Neutrophil (primary cell): ENCODE measurements at regions not wholly inside any gene's neighbourhood (a gene's known extent, or its start where the extent isn't known, plus 50 kb on each side); places are given as distances from the start of the nearest gene placed in this dataset.

ENCODE experiments used
- H3K27ac ChIP-seq: fragments of 200-600 bp; sonication (generic); 2 replicates; pipeline ENCODE4 v1.5.1; 2016; ENCODE audit warnings: mild to moderate bottlenecking, moderate library complexity
- H3K27me3 ChIP-seq: fragments of 200-600 bp; sonication (generic); 2 replicates; pipeline ENCODE4 v1.6.0; 2016; ENCODE audit warnings: mild to moderate bottlenecking
- H3K36me3 ChIP-seq: fragments of 200-600 bp; sonication (generic); 2 replicates; pipeline ENCODE4 v1.5.1; 2017
- H3K4me1 ChIP-seq, 2 experiments: fragments of 200-600 bp in 1 of 2; sonication (generic) in 1 of 2; 1 replicate in 1 of 2; 2 replicates in 1 of 2; pipeline versions ENCODE4 v1.5.1 to v1.6.1; 2013 to 2016; ENCODE audit warnings: low read depth in 1 of 2, low read length in 1 of 2, mild to moderate bottlenecking in 1 of 2, moderate library complexity in 1 of 2; ENCODE audit not compliant: control insufficient read depth in 1 of 2, insufficient read depth in 1 of 2
- H3K4me3 ChIP-seq, 2 experiments: fragments of 200-600 bp in 1 of 2; sonication (generic) in 1 of 2; 1 replicate in 1 of 2; 2 replicates in 1 of 2; pipeline ENCODE4 v1.5.1; 2013 to 2016; ENCODE audit warnings: low read depth in 1 of 2, low read length in 1 of 2, mild to moderate bottlenecking in 1 of 2, moderate library complexity in 1 of 2
- H3K9me3 ChIP-seq: fragments of 200-600 bp; sonication (generic); 2 replicates; pipeline ENCODE4 v1.5.1; 2016
- CTCF ChIP-seq: fragments of 200-600 bp; sonication (generic); IDR thresholded peaks from 2 replicates; pipeline ENCODE4 v1.5.1; 2016; ENCODE audit warnings: antibody characterized with exemption

DNA sequence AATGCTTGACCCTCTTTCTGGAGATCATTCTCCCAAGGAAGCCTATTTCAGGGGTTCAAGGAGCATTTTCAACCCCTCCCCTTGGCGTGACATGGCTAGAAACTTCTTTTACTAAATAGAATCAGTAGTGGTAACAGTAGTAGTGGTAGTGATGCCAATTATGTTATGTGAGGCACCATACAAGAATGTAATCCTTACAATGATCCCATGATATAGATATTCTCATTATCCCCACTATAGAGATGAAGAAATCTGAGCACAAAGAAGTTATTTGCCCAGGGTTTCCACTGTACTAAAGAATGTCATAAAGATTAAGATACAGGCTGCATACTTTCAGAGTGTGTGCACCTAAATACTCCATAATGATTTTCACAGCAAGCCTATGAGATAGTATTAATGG is 155.4 kb upstream of the CLINT1 start:
- Histone ChIP-seq H3K27me3 (peaks cover 30% of the 10 kb centered on the region), H3K9me3 (no peaks in the 10 kb centered on the region)
- TF ChIP-seq CTCF = no peak

DNA sequence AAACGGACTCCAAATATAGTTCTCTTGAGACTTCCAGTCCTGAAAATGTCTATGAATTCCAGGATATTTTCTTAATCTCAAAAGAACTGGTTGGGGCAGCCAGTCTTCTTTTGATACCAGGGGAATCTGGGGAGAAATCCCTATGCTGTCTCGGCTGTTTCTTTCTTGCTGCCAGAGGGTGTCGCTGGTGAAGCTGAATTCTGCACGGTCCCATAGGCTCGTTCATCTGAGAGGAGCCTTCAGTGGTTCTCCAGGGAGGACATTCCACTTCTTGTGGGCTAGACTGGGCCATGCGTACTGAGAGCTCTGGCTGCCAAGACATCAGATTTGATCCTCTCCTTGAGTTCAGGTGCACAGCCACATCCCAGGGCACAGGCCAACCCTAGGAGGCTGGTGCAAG is 155.0 kb upstream of the CLINT1 start:
- no peaks in the 10 kb centered on the region for H3K4me1 ChIP-seq
- no peak for TF ChIP-seq CTCF
- peaks cover 30% of the 10 kb centered on the region for H3K27me3 ChIP-seq
- no peaks in the 10 kb centered on the region for H3K36me3 ChIP-seq
- H3K9me3 ChIP-seq = no peaks in the 10 kb centered on the region
- H3K27ac ChIP-seq = no peak overlapping the region
- no peak overlapping the region for H3K4me3 ChIP-seq

More for the DNA sequence above, 155.4 kb upstream of the CLINT1 start:
- Histone ChIP-seq H3K36me3 (no peaks in the 10 kb centered on the region), H3K4me1 (no peaks in the 10 kb centered on the region), H3K27ac (no peak overlapping the region), H3K4me3 (no peak overlapping the region)

GRCh38 chr5:158013303-158013702 is 154.4 kb upstream of the CLINT1 start:
- no peaks in the 10 kb centered on the region for H3K9me3 ChIP-seq
- H3K4me1 ChIP-seq = no peaks in the 10 kb centered on the region
- H3K4me3 ChIP-seq = no peak overlapping the region
- H3K27ac ChIP-seq = no peak overlapping the region
- TF ChIP-seq CTCF = no peak
- H3K27me3 ChIP-seq = peaks cover 30% of the 10 kb centered on the region
- no peaks in the 10 kb centered on the region for H3K36me3 ChIP-seq

DNA sequence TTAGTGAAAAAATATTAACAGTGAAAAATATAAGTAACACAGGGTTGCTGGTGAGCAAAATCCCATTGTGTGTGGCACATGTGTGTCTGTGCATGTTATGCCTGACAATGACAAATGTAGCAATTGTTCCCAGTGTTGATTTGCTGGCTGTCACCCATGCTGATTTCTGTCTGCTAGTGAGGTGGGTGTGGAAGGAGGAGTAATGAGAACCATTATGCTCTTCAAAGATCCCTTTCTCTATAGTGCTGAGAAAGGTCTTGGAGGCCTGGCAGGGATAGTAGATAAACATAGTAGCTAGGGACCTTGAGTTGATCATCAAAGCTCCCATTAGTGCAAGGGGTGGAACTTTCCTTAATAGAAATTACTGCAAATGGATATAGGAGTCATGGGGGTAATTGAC is 152.5 kb upstream of the CLINT1 start:
- no peak overlapping the region for H3K27ac ChIP-seq
- no peak for TF ChIP-seq CTCF
- H3K27me3 ChIP-seq = peaks cover 29% of the 10 kb centered on the region

DNA sequence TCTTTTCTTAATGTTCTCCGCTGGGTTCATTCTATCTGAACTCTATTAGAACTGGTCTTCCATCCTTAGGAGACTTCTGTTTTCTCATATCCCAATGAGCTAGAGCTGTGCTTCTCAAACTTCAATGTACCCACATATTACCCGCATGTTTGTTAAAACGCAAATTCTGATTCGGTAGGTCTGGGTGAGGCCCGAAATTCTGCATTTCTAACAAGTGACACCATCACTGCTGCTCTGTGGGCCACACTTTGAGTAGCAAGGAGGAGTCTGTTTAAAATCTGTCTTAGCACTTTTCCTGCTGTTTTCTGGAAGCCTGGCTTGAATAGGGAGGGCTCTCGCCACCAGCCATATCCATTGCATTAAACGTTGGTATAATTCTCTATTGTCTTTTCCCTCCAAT is 151.9 kb upstream of the CLINT1 start:
- Histone ChIP-seq H3K4me1 (no peaks in the 10 kb centered on the region), H3K36me3 (no peaks in the 10 kb centered on the region), H3K27ac (no peak overlapping the region), H3K27me3 (peaks cover 23% of the 10 kb centered on the region), H3K4me3 (no peak overlapping the region), H3K9me3 (no peaks in the 10 kb centered on the region)
- TF ChIP-seq CTCF = no peak

More for the DNA sequence above, 152.5 kb upstream of the CLINT1 start:
- no peak overlapping the region for H3K4me3 ChIP-seq
- no peaks in the 10 kb centered on the region for H3K9me3 ChIP-seq
- H3K36me3 ChIP-seq = no peaks in the 10 kb centered on the region
- no peaks in the 10 kb centered on the region for H3K4me1 ChIP-seq

- TF ChIP-seq CTCF = no peak
- Histone ChIP-seq H3K4me1 (no peaks in the 10 kb centered on the region), H3K36me3 (no peaks in the 10 kb centered on the region), H3K27me3 (peaks cover 2% of the 10 kb centered on the region), H3K4me3 (no peak overlapping the region), H3K9me3 (no peaks in the 10 kb centered on the region), H3K27ac (no peak overlapping the region)
Observed at GRCh38 chr5:158007336-158007735, 148.4 kb upstream of the CLINT1 start.
